GM12878 (cell line): ENCODE measurements at regions not wholly inside any gene's neighbourhood (a gene's known extent, or its start where the extent isn't known, plus 50 kb on each side); places are given as distances from the start of the nearest gene placed in this dataset.

Experiments
- ATAC-seq: fragments of 200-7000 bp; cut with Tn5 transposase; 3 replicates; pipeline ENCODE4 v1.9.1; 2020; ENCODE audit warnings: mild to moderate bottlenecking, moderate library complexity
- BruUV-seq: library from RNA; stranded (reverse); fragments of 400-500 nt; replicated peaks from 2 replicates; lab custom pipeline; 2021; lab: Mats Ljungman, UMichigan
- CTCF ChIA-PET: fragments of 300-600 bp; sonication (Branson Sonifier 250); formaldehyde crosslinking; extraction: SDS; loops from one replicate; lab custom pipeline; 2021; ENCODE audit warnings: inconsistent platforms; lab: Yijun Ruan, JAX
- POLR2A ChIA-PET: fragments of 350-600 bp; formaldehyde crosslinking; extraction: SDS; loops from one replicate; lab custom pipeline; 2021; ENCODE audit warnings: inconsistent platforms; lab: Charles Lee
- RAD21 ChIA-PET: fragments of 300-600 bp; sonication (Branson Sonifier 250); formaldehyde crosslinking; loops from one replicate; lab custom pipeline; 2023; ENCODE audit warnings: antibody characterized with exemption; ENCODE audit not compliant: unreplicated experiment; lab: Charles Lee
- SMC1A ChIA-PET: fragments of 300-600 bp; sonication (Branson Sonifier 250); formaldehyde crosslinking; loops from one replicate; lab custom pipeline; 2023; ENCODE audit not compliant: unreplicated experiment, uncharacterized antibody; lab: Charles Lee
- DNase-seq: peaks from one replicate; pipeline ENCODE4 v3.0.0-alpha.2; 2011; ENCODE audit warnings: low read depth, low spot score
- FAIRE-seq: peaks from 3 replicates; lab custom pipeline; 2011; peaks lifted over from hg19 to GRCh38; lab: Jason Lieb, UNC
- H2AFZ ChIP-seq: 2 replicates; pipeline ENCODE4 v1.6.0; 2011; ENCODE audit warnings: low read depth, low read length, control low read depth; ENCODE audit not compliant: control insufficient read depth
- H3K27ac ChIP-seq: 2 replicates; pipeline ENCODE4 v1.5.1; 2011; ENCODE audit warnings: control low read depth; ENCODE audit not compliant: control insufficient read depth, insufficient read depth
- H3K27me3 ChIP-seq, 2 experiments: replicated peaks in 1 of 2; 2 replicates each; pipeline versions ENCODE4 v1.6.0 to v1.6.1; 2011; ENCODE audit warnings: low read length in 1 of 2; ENCODE audit not compliant: control insufficient read depth in 2 of 2, insufficient read depth in 2 of 2
- H3K36me3 ChIP-seq, 2 experiments: 2 replicates each; pipeline ENCODE4 v1.5.1; 2011; ENCODE audit warnings: low read length in 1 of 2; ENCODE audit not compliant: control insufficient read depth in 2 of 2, insufficient read depth in 2 of 2
- H3K4me1 ChIP-seq: 2 replicates; pipeline ENCODE4 v1.6.1; 2011; ENCODE audit warnings: mild to moderate bottlenecking, low read length, moderate library complexity, mixed read lengths; ENCODE audit not compliant: control insufficient read depth, insufficient read depth
- H3K4me2 ChIP-seq: 2 replicates; pipeline ENCODE4 v1.6.0; 2011; ENCODE audit warnings: control low read depth; ENCODE audit not compliant: control insufficient read depth, insufficient read depth
- H3K4me3 ChIP-seq: fragments of 200-600 bp; sonication (generic); 2 replicates; pipeline ENCODE4 v1.5.1; 2016
- H3K79me2 ChIP-seq: 2 replicates; pipeline ENCODE4 v1.6.0; 2011; ENCODE audit warnings: low read length; ENCODE audit not compliant: control insufficient read depth, insufficient read depth
- H3K9ac ChIP-seq: 2 replicates; pipeline ENCODE4 v1.8.0; 2011; ENCODE audit warnings: low read length, control low read depth, mixed read lengths; ENCODE audit not compliant: control insufficient read depth, insufficient read depth
- H3K9me3 ChIP-seq: replicated peaks from 3 replicates; pipeline ENCODE4 v1.5.1; 2011; ENCODE audit warnings: mild to moderate bottlenecking, low read length; ENCODE audit not compliant: control insufficient read depth, insufficient read depth
- H4K20me1 ChIP-seq: 2 replicates; pipeline ENCODE4 v1.6.0; 2011; ENCODE audit not compliant: control insufficient read depth, insufficient read depth
- E2F8 ChIP-seq: fragments of 450-650 bp; IDR thresholded peaks from 2 replicates; pipeline ENCODE4 v1.6.1; 2018; ENCODE audit warnings: mild to moderate bottlenecking, low read depth, moderate library complexity; ENCODE audit not compliant: partially characterized antibody
- EED ChIP-seq: sonication (generic); IDR thresholded peaks from 2 replicates; pipeline ENCODE4 v1.6.1; 2016; ENCODE audit warnings: antibody characterized with exemption, low read depth
- RB1 ChIP-seq: fragments of 450-650 bp; formaldehyde crosslinking; IDR thresholded peaks from 2 replicates; pipeline ENCODE4 v1.6.1; 2017; ENCODE audit warnings: mild to moderate bottlenecking, borderline replicate concordance
- RCOR1 ChIP-seq: conservative IDR thresholded peaks from 2 replicates; pipeline ENCODE4 v1.6.1; 2012; ENCODE audit warnings: low read depth, low read length, improper control_type of control experiment
- ZNF217 ChIP-seq: fragments of 450-650 bp; IDR thresholded peaks from 2 replicates; pipeline ENCODE4 v1.6.1; 2017; ENCODE audit warnings: antibody characterized with exemption, mild to moderate bottlenecking
- WGBS: methylation state at CpG from one replicate; pipeline ENCODE4 v1.1.6; 2016; ENCODE audit warnings: low lambda C conversion rate; ENCODE audit not compliant: insufficient replicate concordance, insufficient coverage; ENCODE audit errors: missing lambda C conversion rate; 5-methylcytosine and 5-hydroxymethylcytosine counted together
- in situ Hi-C: fragments of 300-500 bp; cut with MboI; formaldehyde crosslinking; loops from 9 replicates; pipeline ENCODE4 v1.14.3; 2018; ENCODE audit warnings: mixed read lengths
- intact Hi-C: fragments of 100-400 bp; cut with micrococcal nuclease; formaldehyde crosslinking; loops from one replicate; pipeline ENCODE4 v1.14.2; 2022; ENCODE audit not compliant: unreplicated experiment
- TF ChIP-seq, protein P1 (sequence below): fragments of 450-650 bp; formaldehyde crosslinking; IDR thresholded peaks from 2 replicates; pipeline ENCODE4 v1.4.0; 2020; ENCODE audit warnings: mild to moderate bottlenecking, moderate library complexity
- TF ChIP-seq, protein P2 (sequence below): fragments of 450-650 bp; IDR thresholded peaks from 2 replicates; pipeline ENCODE4 v1.6.1; 2016; ENCODE audit warnings: mild to moderate bottlenecking
- TF ChIP-seq, protein P3 (sequence below): IDR thresholded peaks from 2 replicates; pipeline ENCODE4 v1.6.1; 2011; ENCODE audit warnings: borderline replicate concordance, low read depth, mild to moderate bottlenecking, moderate library complexity, mixed read lengths, low read length; ENCODE audit not compliant: insufficient read depth; ENCODE audit errors: extremely low read length

GRCh38 chr2:8253781-8254180, 428.1 kb upstream of the ID2 start:
- H3K9ac ChIP-seq = no peak overlapping the region
- POLR2A ChIA-PET = interaction anchor here (0.8 to 2.2 kb wide), 5 partner anchors 11 to 151 kb away, joined by 3 to 6 read pairs (median 3); no protein-coding TSS in a partner anchor
- H4K20me1 ChIP-seq = no peaks in the 10 kb centered on the region
- H2AFZ ChIP-seq = no peak overlapping the region
- H3K4me2 ChIP-seq = no peak overlapping the region
- intact Hi-C loops (loop anchor here (1.0 kb wide), 1 partner anchor 49 kb away; no protein-coding TSS in a partner anchor), in situ Hi-C loops (no loop called here)
- WGBS = 50% methylated on average over 2 of the region's 2 CpGs
- TF ChIP-seq, protein P1, sequence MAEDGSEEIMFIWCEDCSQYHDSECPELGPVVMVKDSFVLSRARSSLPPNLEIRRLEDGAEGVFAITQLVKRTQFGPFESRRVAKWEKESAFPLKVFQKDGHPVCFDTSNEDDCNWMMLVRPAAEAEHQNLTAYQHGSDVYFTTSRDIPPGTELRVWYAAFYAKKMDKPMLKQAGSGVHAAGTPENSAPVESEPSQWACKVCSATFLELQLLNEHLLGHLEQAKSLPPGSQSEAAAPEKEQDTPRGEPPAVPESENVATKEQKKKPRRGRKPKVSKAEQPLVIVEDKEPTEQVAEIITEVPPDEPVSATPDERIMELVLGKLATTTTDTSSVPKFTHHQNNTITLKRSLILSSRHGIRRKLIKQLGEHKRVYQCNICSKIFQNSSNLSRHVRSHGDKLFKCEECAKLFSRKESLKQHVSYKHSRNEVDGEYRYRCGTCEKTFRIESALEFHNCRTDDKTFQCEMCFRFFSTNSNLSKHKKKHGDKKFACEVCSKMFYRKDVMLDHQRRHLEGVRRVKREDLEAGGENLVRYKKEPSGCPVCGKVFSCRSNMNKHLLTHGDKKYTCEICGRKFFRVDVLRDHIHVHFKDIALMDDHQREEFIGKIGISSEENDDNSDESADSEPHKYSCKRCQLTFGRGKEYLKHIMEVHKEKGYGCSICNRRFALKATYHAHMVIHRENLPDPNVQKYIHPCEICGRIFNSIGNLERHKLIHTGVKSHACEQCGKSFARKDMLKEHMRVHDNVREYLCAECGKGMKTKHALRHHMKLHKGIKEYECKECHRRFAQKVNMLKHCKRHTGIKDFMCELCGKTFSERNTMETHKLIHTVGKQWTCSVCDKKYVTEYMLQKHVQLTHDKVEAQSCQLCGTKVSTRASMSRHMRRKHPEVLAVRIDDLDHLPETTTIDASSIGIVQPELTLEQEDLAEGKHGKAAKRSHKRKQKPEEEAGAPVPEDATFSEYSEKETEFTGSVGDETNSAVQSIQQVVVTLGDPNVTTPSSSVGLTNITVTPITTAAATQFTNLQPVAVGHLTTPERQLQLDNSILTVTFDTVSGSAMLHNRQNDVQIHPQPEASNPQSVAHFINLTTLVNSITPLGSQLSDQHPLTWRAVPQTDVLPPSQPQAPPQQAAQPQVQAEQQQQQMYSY (CRISPR knock-in tag) = no peak
- TF ChIP-seq EED (no peak), E2F8 (no peak), RCOR1 (no peak), ZNF217 (no peak), RB1 (no peak)
- TF ChIP-seq, protein P2, sequence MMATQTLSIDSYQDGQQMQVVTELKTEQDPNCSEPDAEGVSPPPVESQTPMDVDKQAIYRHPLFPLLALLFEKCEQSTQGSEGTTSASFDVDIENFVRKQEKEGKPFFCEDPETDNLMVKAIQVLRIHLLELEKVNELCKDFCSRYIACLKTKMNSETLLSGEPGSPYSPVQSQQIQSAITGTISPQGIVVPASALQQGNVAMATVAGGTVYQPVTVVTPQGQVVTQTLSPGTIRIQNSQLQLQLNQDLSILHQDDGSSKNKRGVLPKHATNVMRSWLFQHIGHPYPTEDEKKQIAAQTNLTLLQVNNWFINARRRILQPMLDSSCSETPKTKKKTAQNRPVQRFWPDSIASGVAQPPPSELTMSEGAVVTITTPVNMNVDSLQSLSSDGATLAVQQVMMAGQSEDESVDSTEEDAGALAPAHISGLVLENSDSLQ = no peak
- TF ChIP-seq, protein P3, sequence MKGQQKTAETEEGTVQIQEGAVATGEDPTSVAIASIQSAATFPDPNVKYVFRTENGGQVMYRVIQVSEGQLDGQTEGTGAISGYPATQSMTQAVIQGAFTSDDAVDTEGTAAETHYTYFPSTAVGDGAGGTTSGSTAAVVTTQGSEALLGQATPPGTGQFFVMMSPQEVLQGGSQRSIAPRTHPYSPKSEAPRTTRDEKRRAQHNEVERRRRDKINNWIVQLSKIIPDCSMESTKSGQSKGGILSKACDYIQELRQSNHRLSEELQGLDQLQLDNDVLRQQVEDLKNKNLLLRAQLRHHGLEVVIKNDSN = no peak
- ATAC-seq = peak; percentile 11
- H3K79me2 ChIP-seq = no peaks in the 10 kb centered on the region
- H3K4me3 ChIP-seq = no peak overlapping the region
- H3K9me3 ChIP-seq = peaks cover 13% of the 10 kb centered on the region; the same call in 2 of the 3 replicates
- H3K4me1 ChIP-seq = peaks cover 14% of the 10 kb centered on the region; the same call in 1 of the 2 replicates
- RAD21 ChIA-PET = interaction anchor here (0.6 to 4.0 kb wide), 15 partner anchors 11 to 827 kb away, joined by 3 to 23 read pairs (median 4); no protein-coding TSS in a partner anchor
- no TSS peak for BruUV-seq
- SMC1A ChIA-PET = interaction anchor here (0.7 to 9.0 kb wide), 25 partner anchors 9 to 825 kb away, joined by 3 to 125 read pairs (median 4); no protein-coding TSS in a partner anchor
- H3K27me3 ChIP-seq = no peaks in the 10 kb centered on the region
- H3K27ac ChIP-seq = no peak overlapping the region
- CTCF ChIA-PET = interaction anchor here (0.9 to 3.3 kb wide), 8 partner anchors 9 to 528 kb away, joined by 3 to 14 read pairs (median 3); no protein-coding TSS in a partner anchor
- DNase-seq = no peak
- H3K36me3 ChIP-seq = no peaks in the 10 kb centered on the region; a peak in 1 of 4 replicates
- no peak for FAIRE-seq
